HAP-1 (cell line): ENCODE measurements at regions not wholly inside any gene's neighbourhood (a gene's known extent, or its start where the extent isn't known, plus 50 kb on each side); places are given as distances from the start of the nearest gene placed in this dataset.
"Not testable (repeated sequence)": the region's sequence is repeated elsewhere in the genome, so short reads cannot be mapped to it uniquely, and the experiment has no call there.

Experiments
- DNase-seq, 2 experiments: peaks; one replicate each; pipeline ENCODE4 v3.0.0-alpha.2; 2016 to 2020; ENCODE audit warnings: low spot score in 2 of 2
- H3K27me3 ChIP-seq: fragments of 250-450 bp; sonication (Bioruptor Pico); 2 replicates; pipeline ENCODE4 v1.5.1; 2020; ENCODE audit warnings: low read depth, mild to moderate bottlenecking, moderate library complexity
- H3K36me3 ChIP-seq: fragments of 250-450 bp; sonication (Bioruptor Pico); replicated peaks from 2 replicates; pipeline ENCODE4 v1.5.1; 2020; ENCODE audit warnings: mild to moderate bottlenecking
- H3K4me1 ChIP-seq: fragments of 250-450 bp; sonication (Bioruptor Pico); 2 replicates; pipeline ENCODE4 v1.5.1; 2020; ENCODE audit warnings: mild to moderate bottlenecking
- H3K4me3 ChIP-seq: fragments of 250-450 bp; sonication (Bioruptor Pico); 2 replicates; pipeline ENCODE4 v1.5.1; 2020; ENCODE audit warnings: mild to moderate bottlenecking, moderate library complexity
- H3K9me3 ChIP-seq: fragments of 250-450 bp; sonication (Bioruptor Pico); 2 replicates; pipeline ENCODE4 v1.5.1; 2020; ENCODE audit warnings: mild to moderate bottlenecking, moderate library complexity
- in situ Hi-C: fragments of 300-500 bp; cut with MboI; formaldehyde crosslinking; loops from 3 replicates; pipeline ENCODE4 v1.14.3; 2020; ENCODE audit warnings: low sequenced_read_pairs, inconsistent platforms, mixed read lengths

DNA sequence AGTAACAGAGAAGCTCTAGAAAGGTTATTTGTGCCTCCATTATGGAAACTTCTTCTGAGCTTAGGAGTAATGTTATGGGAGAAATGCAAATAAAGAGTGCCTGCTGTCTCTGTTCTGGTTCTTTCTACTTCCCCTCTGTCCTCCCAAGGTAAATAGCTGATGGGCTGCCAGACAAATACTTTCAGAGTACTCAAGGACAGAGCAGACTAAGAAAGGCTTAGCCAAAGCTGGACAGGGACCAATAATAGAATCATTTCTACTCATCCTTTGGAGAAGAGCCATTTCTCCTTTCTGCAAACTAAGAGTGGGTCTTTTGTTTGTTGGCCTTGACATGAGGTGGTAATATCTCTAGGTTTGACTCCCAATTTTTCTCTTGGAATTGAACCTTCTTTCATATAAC, 136.1 kb downstream of the MID1IP1 start:
- no peak for DNase-seq
- Histone ChIP-seq H3K27me3 (no peaks in the 10 kb centered on the region), H3K9me3 (no peaks in the 10 kb centered on the region), H3K4me3 (no peak overlapping the region), H3K4me1 (no peaks in the 10 kb centered on the region), H3K36me3 (no peaks in the 10 kb centered on the region)
- in situ Hi-C loops, result no loop called here

DNA sequence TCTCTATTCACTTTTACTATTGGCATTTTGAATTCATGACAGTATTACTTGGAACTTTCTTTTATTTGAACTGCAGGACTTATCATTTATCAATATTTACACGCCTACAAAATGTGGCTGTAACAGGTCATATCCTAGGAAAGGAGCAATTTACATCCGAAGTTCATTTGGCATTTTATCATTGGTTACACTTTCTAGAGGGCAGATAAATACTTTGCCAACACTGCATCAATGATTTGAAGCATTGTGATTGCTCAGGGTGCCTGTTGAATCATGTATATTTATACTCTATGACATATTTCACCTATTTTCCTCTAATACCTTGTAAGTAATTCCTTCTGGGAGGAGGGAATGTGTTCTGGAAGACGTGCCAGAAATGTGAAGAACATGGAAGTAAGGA, 136.7 kb downstream of the MID1IP1 start:
- Histone ChIP-seq H3K4me1 (no peaks in the 10 kb centered on the region), H3K36me3 (no peaks in the 10 kb centered on the region), H3K4me3 (no peak overlapping the region), H3K9me3 (no peaks in the 10 kb centered on the region), H3K27me3 (no peaks in the 10 kb centered on the region)
- in situ Hi-C loops, result no loop called here
- no peak for DNase-seq

DNA sequence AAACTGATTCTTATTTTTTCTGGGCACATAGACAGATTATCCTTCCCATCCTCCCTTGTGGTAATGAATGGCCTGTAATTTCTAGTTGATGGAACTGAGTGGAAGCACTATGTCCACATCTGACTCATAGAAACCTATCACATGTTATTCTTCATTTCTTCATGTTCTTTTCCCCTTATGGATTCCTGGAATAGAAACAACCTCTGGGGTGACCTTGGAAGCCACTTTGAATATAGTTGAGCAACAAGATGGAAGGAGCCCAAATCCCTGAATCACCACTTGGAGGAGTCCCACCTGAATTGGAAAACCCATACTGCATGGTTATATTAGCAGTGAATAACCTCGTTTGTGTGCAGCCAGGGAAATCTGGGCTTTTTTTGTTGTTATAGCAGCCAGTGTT, 137.8 kb downstream of the MID1IP1 start:
- H3K4me3 ChIP-seq, result no peak overlapping the region
- no peaks in the 10 kb centered on the region for H3K4me1 ChIP-seq
- H3K27me3 ChIP-seq, result no peaks in the 10 kb centered on the region
- no peaks in the 10 kb centered on the region for H3K9me3 ChIP-seq
- no peak for DNase-seq
- no peaks in the 10 kb centered on the region for H3K36me3 ChIP-seq
- in situ Hi-C loops, result no loop called here

DNA sequence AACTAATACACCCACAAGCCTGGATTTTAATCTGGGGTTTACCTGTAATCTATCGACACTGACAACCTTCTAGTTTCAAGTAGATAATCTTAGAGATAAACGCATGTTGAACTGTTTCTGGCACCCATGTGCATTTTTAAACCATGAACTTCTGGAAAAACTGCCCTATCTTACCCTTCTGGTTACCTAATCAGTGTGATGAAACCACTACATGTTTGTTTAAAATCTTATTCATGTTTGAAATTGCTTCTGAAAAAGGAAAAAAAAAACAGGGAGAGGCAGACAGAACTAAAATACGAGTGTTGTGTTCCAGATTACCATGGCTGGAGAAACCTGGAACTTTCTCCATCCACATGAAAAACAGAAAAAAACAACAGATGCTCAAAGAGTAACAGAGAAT, 139.3 kb downstream of the MID1IP1 start:
- H3K4me1 ChIP-seq, result no peaks in the 10 kb centered on the region
- H3K4me3 ChIP-seq, result no peak overlapping the region
- H3K36me3 ChIP-seq, result no peaks in the 10 kb centered on the region
- no peaks in the 10 kb centered on the region for H3K27me3 ChIP-seq
- no peaks in the 10 kb centered on the region for H3K9me3 ChIP-seq
- in situ Hi-C loops, result no loop called here
- DNase-seq, result no peak

DNA sequence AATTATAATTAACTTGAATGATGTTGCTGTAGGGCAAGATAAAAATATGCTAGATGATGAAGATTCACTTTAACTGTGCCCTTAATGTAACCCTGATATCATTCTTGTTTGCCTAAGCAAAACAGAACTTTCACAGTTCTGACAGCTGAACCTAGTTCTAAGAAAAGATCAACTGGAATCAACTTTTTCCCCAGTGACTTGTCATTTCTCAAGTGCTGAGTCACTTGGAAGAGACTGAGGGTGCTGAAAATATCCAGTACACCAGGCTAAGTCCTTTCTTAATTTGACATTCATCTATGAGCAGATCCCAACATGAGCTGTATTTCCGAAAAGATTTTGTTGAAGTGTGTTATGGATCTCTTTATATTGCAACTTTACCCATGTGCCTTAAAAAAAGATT, 140.4 kb downstream of the MID1IP1 start:
- Histone ChIP-seq H3K27me3 (no peaks in the 10 kb centered on the region), H3K9me3 (no peaks in the 10 kb centered on the region), H3K4me1 (no peaks in the 10 kb centered on the region), H3K36me3 (no peaks in the 10 kb centered on the region), H3K4me3 (no peak overlapping the region)
- in situ Hi-C loops, result no loop called here
- no peak for DNase-seq

DNA sequence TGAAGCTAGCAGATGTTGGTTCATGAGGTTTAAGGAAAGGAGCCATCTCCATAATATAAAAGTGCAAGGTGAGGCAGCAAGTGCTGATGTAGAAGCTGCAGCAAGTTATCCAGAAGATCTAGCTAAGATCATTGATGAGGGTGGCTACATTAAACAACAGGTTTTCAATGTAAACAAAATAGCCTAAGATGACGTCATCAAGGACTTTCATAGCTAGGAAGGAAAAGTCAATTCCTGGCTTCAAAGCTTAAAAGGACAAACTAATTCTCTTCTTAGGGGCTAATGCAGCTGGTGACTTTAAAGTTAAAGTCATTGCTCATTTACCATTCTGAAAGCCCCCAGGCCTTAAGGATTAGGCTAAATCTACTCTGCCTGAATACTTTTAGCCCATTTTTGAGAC, 141.9 kb downstream of the MID1IP1 start:
- Histone ChIP-seq H3K27me3 (no peaks in the 10 kb centered on the region), H3K4me3 (no peak overlapping the region), H3K9me3 (0 out of 2 replicates have a peak, but pooled peaks cover 1% of the 10 kb centered on the region), H3K36me3 (no peaks in the 10 kb centered on the region), H3K4me1 (no peaks in the 10 kb centered on the region)
- DNase-seq, result no peak
- in situ Hi-C loops, result no loop called here

DNA sequence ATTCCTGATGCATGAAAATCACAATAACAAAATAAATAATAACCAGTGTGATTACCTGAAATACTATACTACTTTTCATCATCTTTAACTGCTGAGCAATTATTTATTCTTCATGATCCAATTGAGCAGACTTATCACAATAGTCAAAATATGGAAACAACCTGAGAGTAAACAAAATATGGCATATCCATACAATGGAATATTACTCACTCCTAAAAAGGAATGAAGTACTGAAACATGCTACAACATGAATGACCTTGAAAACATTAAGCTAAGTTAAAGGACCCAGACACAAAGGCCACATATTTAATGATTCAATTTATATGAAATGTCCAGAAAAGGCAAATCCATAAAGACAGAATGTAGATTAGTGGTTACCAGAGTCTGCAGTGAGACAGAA, 146.8 kb downstream of the MID1IP1 start:
- Histone ChIP-seq H3K4me1 (no peaks in the 10 kb centered on the region), H3K27me3 (no peaks in the 10 kb centered on the region), H3K9me3 (0 out of 2 replicates have a peak, but pooled peaks cover 3% of the 10 kb centered on the region), H3K36me3 (no peaks in the 10 kb centered on the region), H3K4me3 (no peak overlapping the region)
- in situ Hi-C loops, result no loop called here
- no peak for DNase-seq

DNA sequence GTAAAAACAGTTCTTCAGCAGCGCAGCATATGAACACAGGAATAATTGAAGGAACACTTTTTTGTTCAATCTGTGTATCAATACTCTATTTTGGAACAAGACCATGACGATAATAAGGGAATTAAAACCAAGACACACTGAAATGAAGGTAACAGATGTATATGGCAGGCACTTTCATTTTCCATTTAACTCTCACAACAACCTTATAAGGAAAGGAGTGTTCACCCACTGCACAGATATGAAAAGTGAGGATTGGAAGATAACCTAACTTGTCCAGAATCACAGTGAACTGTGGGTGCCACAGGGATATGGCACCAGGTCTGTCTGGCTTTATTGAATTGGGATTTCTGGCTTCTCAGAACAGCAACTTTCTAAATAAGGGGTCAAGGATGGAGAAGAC, 153.3 kb downstream of the MID1IP1 start:
- Histone ChIP-seq H3K36me3 (no peaks in the 10 kb centered on the region), H3K27me3 (no peaks in the 10 kb centered on the region), H3K4me1 (no peaks in the 10 kb centered on the region), H3K9me3 (no peaks in the 10 kb centered on the region), H3K4me3 (no peak overlapping the region)
- no peak for DNase-seq
- in situ Hi-C loops, result no loop called here

DNA sequence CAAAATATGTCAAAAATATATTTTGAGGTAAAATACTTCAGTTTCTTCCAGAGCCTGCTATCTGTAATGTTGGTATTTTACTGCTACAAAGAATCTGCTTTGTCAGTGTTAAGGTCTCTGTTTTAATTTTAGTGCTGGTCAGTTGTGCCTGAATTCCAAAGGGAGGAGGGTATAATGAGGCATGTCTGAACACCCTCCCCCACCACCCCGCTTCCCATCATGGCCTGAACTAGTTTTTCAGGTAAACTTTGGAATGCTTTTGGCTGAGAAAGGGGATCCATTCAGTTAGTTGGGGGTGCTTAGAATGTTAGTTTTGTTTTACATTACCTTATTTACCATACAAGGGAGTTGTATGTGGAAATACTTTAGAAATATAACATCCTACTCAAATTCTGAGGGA, 158.5 kb downstream of the MID1IP1 start:
- H3K27me3 ChIP-seq, result no peaks in the 10 kb centered on the region
- H3K4me1 ChIP-seq, result no peaks in the 10 kb centered on the region
- in situ Hi-C loops, result no loop called here
- no peak for DNase-seq
- H3K36me3 ChIP-seq, result no peaks in the 10 kb centered on the region
- H3K9me3 ChIP-seq, result no peaks in the 10 kb centered on the region
- no peak overlapping the region for H3K4me3 ChIP-seq

DNA sequence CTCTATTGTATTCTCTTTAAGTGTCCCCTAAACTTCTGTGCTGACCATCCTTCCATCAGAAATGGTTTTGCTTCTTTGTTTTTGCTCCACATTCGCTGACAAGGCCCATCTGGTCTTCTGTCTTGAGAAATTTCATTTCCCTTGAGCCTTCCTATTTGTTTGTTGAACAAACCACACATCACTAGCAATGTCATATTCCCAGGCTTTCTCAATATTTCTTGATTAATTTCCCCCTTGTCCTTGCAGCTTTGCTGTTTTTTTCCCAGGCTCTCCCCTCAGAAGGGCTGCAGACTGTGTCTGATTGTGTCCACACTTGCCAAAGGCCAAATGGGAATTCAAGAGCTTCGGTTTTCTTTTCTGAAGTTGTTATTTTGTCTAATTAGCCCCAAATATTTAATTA, 158.9 kb downstream of the MID1IP1 start:
- Histone ChIP-seq H3K27me3 (no peaks in the 10 kb centered on the region), H3K4me1 (no peaks in the 10 kb centered on the region), H3K36me3 (no peaks in the 10 kb centered on the region), H3K9me3 (no peaks in the 10 kb centered on the region), H3K4me3 (no peak overlapping the region)
- in situ Hi-C loops, result no loop called here
- DNase-seq, result no peak

DNA sequence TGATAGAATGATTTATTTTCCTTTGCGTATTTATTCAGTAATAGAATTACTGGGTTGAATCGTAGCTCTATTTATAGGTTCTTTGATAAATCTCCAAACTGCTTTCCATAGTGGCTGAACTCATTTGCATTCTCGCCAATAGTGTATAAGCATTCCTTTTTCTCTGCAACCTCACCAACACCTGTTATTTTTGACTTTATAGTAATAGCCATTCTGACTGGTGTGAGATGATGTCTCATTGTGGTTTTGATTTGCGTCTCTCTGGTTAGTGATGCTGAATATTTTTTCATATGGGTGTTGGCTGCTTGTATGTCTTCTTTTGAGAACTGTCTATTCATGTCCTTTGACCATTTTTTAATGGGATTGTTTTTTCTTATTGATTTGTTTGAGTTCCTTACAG, 160.7 kb downstream of the MID1IP1 start:
- no peaks in the 10 kb centered on the region for H3K27me3 ChIP-seq
- in situ Hi-C loops, result no loop called here
- DNase-seq, result no peak
- H3K4me1 ChIP-seq, result no peaks in the 10 kb centered on the region
- no peaks in the 10 kb centered on the region for H3K36me3 ChIP-seq
- H3K4me3 ChIP-seq, result no peak overlapping the region
- no peaks in the 10 kb centered on the region for H3K9me3 ChIP-seq

DNA sequence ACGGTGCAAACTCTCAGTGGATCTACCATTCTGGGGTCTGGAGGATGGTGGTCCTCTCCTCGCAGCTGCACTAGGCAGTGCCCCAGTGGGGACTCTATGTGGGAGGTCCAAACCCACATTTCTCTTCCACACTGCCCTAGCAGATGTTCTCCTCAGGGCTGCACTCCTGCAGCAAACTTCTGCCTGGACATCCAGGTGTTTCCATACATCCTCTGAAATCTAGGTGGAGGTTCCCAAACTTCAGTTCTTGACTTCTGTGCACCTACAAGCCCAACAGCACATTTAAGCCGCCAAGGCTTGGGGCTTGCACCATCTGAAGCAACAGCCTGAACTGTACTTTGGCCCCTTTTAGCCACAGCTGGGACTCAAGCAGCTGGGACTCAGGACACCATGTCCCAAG, 162.0 kb downstream of the MID1IP1 start:
- H3K4me3 ChIP-seq, H3K4me1 ChIP-seq, in situ Hi-C loops, H3K36me3 ChIP-seq, DNase-seq, H3K9me3 ChIP-seq, H3K27me3 ChIP-seq: not testable (repeated sequence)

DNA sequence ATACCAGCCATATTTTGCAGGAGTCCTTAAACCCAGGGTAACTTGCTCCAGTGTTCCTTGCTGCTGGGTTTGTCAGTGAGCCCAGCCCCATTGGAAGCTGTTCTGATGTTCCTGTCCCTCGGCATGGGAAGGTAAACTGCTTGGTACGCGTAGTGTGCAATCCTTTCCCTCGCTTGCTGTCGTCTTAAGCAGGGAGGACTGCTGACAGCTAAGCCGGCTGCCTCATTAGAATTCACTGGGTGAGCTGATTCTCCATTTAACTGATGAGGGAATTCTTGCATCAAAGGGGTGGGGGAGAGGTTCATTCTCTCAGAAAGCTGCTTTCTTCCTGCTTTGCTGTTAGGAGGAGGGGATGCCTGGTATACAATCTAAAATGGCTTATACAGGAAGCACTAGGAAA, 164.6 kb downstream of the MID1IP1 start:
- DNase-seq, result no peak
- Histone ChIP-seq H3K9me3 (no peaks in the 10 kb centered on the region), H3K36me3 (no peaks in the 10 kb centered on the region), H3K27me3 (no peaks in the 10 kb centered on the region), H3K4me3 (no peak overlapping the region), H3K4me1 (no peaks in the 10 kb centered on the region)
- in situ Hi-C loops, result no loop called here

DNA sequence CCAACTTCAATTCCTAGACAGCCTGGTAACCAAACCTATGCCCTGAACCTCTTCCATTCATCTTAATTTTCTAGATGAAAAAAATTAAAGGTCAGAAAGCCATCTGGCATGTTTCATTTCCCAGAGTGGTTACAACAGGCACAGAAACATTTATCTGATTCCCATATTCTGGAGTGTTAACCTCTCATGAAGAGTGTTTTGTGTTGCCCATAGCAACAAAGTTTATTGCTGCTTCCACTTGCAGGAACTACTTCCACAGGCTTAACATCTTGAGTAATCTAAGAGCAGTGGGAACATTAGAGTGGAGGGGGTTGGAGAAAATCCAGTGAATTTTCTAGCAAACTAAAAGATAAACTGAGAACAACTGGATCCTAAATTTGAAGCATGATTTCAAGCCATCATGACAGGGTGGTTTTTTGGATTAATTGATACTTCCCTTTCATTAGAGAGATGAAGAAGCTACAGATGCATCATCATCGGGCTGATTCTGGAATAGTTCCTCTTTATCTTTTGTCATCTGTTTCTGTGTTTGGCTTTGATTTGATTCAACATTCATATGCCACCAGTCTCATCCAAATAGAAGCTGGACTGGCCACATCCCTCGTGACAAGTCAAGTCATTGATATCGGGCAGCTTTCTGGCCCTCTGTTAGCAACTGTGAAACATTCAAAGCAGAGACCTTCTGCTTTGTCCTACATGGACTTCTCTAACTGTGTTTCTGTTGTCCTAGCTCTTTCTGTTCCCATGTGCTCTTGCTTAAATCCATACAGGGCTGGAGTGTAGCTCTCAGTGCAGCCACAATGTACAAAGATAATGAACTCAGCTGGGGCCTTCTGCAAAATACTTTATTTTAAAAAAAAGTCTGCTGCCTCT, 167.3 kb downstream of the MID1IP1 start:
- no peaks in the 10 kb centered on the region for H3K27me3 ChIP-seq
- no peaks in the 10 kb centered on the region for H3K36me3 ChIP-seq
- no peak overlapping the region for H3K4me3 ChIP-seq
- no peak for DNase-seq
- H3K9me3 ChIP-seq, result no peaks in the 10 kb centered on the region
- H3K4me1 ChIP-seq, result no peaks in the 10 kb centered on the region
- in situ Hi-C loops, result no loop called here

DNA sequence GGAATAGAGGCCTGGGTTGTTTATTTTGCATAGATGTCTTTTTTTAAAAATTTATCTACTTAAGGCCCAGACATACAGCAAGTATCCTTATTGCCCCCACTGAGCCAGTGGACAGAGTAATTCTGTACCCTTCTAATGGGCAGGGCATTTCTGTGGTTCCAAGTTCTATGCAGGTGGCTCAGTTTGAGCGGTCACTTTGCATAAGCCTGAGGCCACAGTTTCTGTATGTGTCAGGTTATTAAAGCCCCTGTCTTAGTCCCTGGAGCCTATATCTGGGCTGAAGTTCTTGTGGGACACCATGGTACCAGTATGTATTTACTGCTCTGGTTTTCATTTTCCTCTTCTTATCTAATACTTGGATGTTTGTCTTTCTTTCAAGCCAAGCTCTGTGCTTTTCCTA, 168.8 kb downstream of the MID1IP1 start:
- H3K4me3 ChIP-seq, result no peak overlapping the region
- in situ Hi-C loops, result no loop called here
- no peaks in the 10 kb centered on the region for H3K36me3 ChIP-seq
- no peaks in the 10 kb centered on the region for H3K4me1 ChIP-seq
- no peaks in the 10 kb centered on the region; the same call in 1 of the 2 replicates for H3K9me3 ChIP-seq
- H3K27me3 ChIP-seq, result no peaks in the 10 kb centered on the region
- no peak for DNase-seq
